HG03565 (cell line): ENCODE measurements at regions not wholly inside any gene's neighbourhood (a gene's known extent, or its start where the extent isn't known, plus 50 kb on each side); places are given as distances from the start of the nearest gene placed in this dataset.

Source experiments
- ATAC-seq: cut with Tn5 transposase; IDR thresholded peaks from one replicate; pipeline ENCODE4 v1.9.1; 2021; ENCODE audit warnings: mild to moderate bottlenecking, moderate library complexity; ENCODE audit not compliant: unreplicated experiment

GRCh38 chr3:28877912-28878311 lies 403.0 kb upstream of the RBMS3 start:
- no peak for ATAC-seq

- no peak for ATAC-seq
Observed at GRCh38 chr3:28890373-28890772, 390.5 kb upstream of the RBMS3 start.

- no peak for ATAC-seq
Observed at GRCh38 chr3:28891485-28891884, 389.4 kb upstream of the RBMS3 start.

- ATAC-seq, result no peak
Observed at GRCh38 chr3:28900301-28900700, 380.6 kb upstream of the RBMS3 start.

- no peak for ATAC-seq
Observed at GRCh38 chr3:28901018-28901417, 379.9 kb upstream of the RBMS3 start.

GRCh38 chr3:28903171-28903601 lies 377.7 kb upstream of the RBMS3 start:
- ATAC-seq, result no peak

- no peak for ATAC-seq
Observed at GRCh38 chr3:28905798-28906197, 375.1 kb upstream of the RBMS3 start.

- no peak for ATAC-seq
Observed at GRCh38 chr3:28906561-28907310, 374.1 kb upstream of the RBMS3 start.

- no peak for ATAC-seq
Observed at GRCh38 chr3:28907616-28908015, 373.3 kb upstream of the RBMS3 start.

GRCh38 chr3:28912120-28912885 lies 368.6 kb upstream of the RBMS3 start:
- ATAC-seq, result no peak

GRCh38 chr3:28915741-28916500 lies 364.9 kb upstream of the RBMS3 start:
- ATAC-seq, result no peak

GRCh38 chr3:28916713-28917499 lies 364.0 kb upstream of the RBMS3 start:
- peak; percentile 82 for ATAC-seq

GRCh38 chr3:28917895-28918475 lies 362.9 kb upstream of the RBMS3 start:
- no peak for ATAC-seq

GRCh38 chr3:28922376-28922775 lies 358.5 kb upstream of the RBMS3 start:
- ATAC-seq, result no peak

GRCh38 chr3:28923994-28924393 lies 356.9 kb upstream of the RBMS3 start:
- ATAC-seq, result no peak

- ATAC-seq, result no peak
Observed at GRCh38 chr3:28924744-28925360, 356.0 kb upstream of the RBMS3 start.

- ATAC-seq, result no peak
Observed at GRCh38 chr3:28933337-28933736, 347.5 kb upstream of the RBMS3 start.

GRCh38 chr3:28934126-28934813 lies 346.6 kb upstream of the RBMS3 start:
- ATAC-seq, result peak; percentile 36

GRCh38 chr3:28935146-28935545 lies 345.7 kb upstream of the RBMS3 start:
- peak; percentile 27 for ATAC-seq
